Omental fat pad (tissue), 3 donors: ENCODE measurements at regions not wholly inside any gene's neighbourhood (a gene's known extent, or its start where the extent isn't known, plus 50 kb on each side); places are given as distances from the start of the nearest gene placed in this dataset.
"Not testable (repeated sequence)": the region's sequence is repeated elsewhere in the genome, so short reads cannot be mapped to it uniquely, and the experiment has no call there.

Source experiments
- ATAC-seq: fragments of 150-250 bp; one replicate; pipeline ENCODE4 v1.9.1; 2016; ENCODE audit warnings: mild to moderate bottlenecking, moderate library complexity; ENCODE audit not compliant: low FRiP score
- DNase-seq: peaks from one replicate; pipeline ENCODE4 v3.0.0-alpha.2; 2019; ENCODE audit warnings: low spot score
- CTCF ChIP-seq, 3 donors: fragments of 450-650 bp; IDR thresholded peaks; one replicate each; pipeline ENCODE4 v1.5.1; 2016 to 2017; ENCODE audit warnings: antibody characterized with exemption in 3 of 3, mild to moderate bottlenecking in 3 of 3, moderate library complexity in 2 of 3

- ATAC-seq = no peak
- no peak for DNase-seq
- TF ChIP-seq CTCF (IDR thresholded peaks at IDR 0.05) = no peak
Observed at GRCh38 chr18:41642756-41643155, 312.3 kb upstream of the PIK3C3 start.

GRCh38 chr18:41639218-41639617 lies 315.8 kb upstream of the PIK3C3 start:
- no peak for ATAC-seq
- no peak for TF ChIP-seq CTCF (IDR thresholded peaks at IDR 0.05)
- no peak for DNase-seq

- not testable (repeated sequence) for DNase-seq, ATAC-seq
Observed at GRCh38 chr18:41631723-41632285, 323.2 kb upstream of the PIK3C3 start.

- ATAC-seq (no peak), DNase-seq (no peak)
- TF ChIP-seq CTCF (IDR thresholded peaks at IDR 0.05) = no peak
Observed at GRCh38 chr18:41630232-41630886, 324.7 kb upstream of the PIK3C3 start.

- no peak for TF ChIP-seq CTCF (IDR thresholded peaks at IDR 0.05)
- DNase-seq = no peak
- ATAC-seq = no peak
Observed at GRCh38 chr18:41624460-41624859, 330.6 kb upstream of the PIK3C3 start.

- ATAC-seq (no peak), DNase-seq (no peak)
- TF ChIP-seq CTCF (IDR thresholded peaks at IDR 0.05) = no peak
Observed at GRCh38 chr18:41621177-41621576, 333.9 kb upstream of the PIK3C3 start.

- no peak for ATAC-seq
- TF ChIP-seq CTCF (IDR thresholded peaks at IDR 0.05) = no peak
Observed at GRCh38 chr18:41618147-41618546, 336.9 kb upstream of the PIK3C3 start.

More at GRCh38 chr18:41618147-41618546, 336.9 kb upstream of the PIK3C3 start:
- no peak for DNase-seq
